ENCODE measurements at regions not wholly inside any gene's neighbourhood (a gene's known extent, or its start where the extent isn't known, plus 50 kb on each side); places are given as distances from the start of the nearest gene placed in this dataset.

DNA sequence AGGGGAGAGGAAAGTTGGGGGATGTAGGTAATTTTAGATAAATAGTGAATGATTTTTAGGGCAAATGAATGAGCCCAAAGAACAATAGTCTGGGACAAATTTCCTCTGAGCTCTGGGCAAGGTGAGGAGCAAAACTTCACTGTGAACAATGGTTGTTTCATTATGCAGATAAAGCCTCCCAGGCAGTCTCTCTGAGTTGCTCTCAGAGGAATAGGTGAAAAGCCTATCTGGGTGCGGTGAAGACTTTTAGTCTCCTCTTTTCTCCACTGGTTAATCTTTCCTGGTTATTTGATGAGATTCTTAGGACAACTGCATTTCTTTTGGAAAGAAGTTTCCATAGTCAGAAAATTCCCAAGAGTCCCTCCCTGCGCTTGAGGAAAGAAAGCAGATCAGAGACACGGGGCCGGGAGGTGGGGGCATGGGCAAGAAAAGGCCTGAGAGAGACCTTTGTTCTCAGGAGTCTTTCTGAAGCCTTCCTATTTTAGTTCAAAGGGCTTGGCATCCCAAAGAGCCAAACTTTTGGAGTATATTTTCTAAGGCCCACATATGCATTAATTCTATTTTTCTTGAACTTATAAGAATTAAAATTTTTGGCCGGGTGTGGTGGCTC lies 353.6 kb upstream of the SLCO3A1 start:
- ChIA-PET POLR2A (no interaction called here), CTCF (ENCODE audit: low intra/inter-chr PET ratio, low total read pairs) (no interaction called here)
- Histone ChIP-seq H3K9ac (ENCODE audit: insufficient read depth, low read depth, low read length) (no peak overlapping the region), H3K4me2 (ENCODE audit: low read depth, low read length) (no peak overlapping the region), H4K20me1 (ENCODE audit: insufficient read depth, low read length) (no peaks in the 10 kb centered on the region), H3K79me2 (ENCODE audit: insufficient read depth, low read length) (no peaks in the 10 kb centered on the region), H3K36me3 (replicated peaks in 1 of 2; ENCODE audit: control insufficient read depth in 1 of 2, insufficient read depth in 2 of 2, low read length in 2 of 2) (no peaks in the 10 kb centered on the region), H3K27ac (ENCODE audit: extremely low read length, insufficient read depth, low read length) (no peak overlapping the region), H3K27me3 (ENCODE audit: control insufficient read depth in 1 of 2, insufficient read depth in 2 of 2, low read length in 2 of 2) (no peaks in the 10 kb centered on the region), H3K9me3 (ENCODE audit: low read length) (no peaks in the 10 kb centered on the region), H3K4me1 (ENCODE audit: insufficient read depth, low read length) (no peaks in the 10 kb centered on the region), H3K4me3 (replicated peaks in 1 of 3; ENCODE audit: insufficient read depth in 1 of 3, low read depth in 2 of 3, low read length in 3 of 3) (no peak overlapping the region), H2AFZ (ENCODE audit: low read length) (no peak overlapping the region)
- no peak for TF ChIP-seq SOX13 (IDR thresholded peaks at IDR 0.05)
- no peak for TF ChIP-seq SOX13 (CRISPR knock-in tag; conservative IDR thresholded peaks at IDR 0.05 in 1 of 2, IDR thresholded peaks at IDR 0.05 in 1 of 2)
- TF ChIP-seq, protein P1, sequence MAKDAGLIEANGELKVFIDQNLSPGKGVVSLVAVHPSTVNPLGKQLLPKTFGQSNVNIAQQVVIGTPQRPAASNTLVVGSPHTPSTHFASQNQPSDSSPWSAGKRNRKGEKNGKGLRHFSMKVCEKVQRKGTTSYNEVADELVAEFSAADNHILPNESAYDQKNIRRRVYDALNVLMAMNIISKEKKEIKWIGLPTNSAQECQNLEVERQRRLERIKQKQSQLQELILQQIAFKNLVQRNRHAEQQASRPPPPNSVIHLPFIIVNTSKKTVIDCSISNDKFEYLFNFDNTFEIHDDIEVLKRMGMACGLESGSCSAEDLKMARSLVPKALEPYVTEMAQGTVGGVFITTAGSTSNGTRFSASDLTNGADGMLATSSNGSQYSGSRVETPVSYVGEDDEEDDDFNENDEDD (CRISPR knock-in tag; IDR thresholded peaks at IDR 0.05; ENCODE audit: borderline replicate concordance) = no peak
- TF ChIP-seq ZKSCAN5 (CRISPR knock-in tag; IDR thresholded peaks at IDR 0.05) = no peak
- no peak for TF ChIP-seq HNRNPLL (IDR thresholded peaks at IDR 0.05; ENCODE audit: low read depth, low read length, poor library complexity, severe bottlenecking)
- TF ChIP-seq DMAP1 (CRISPR knock-in tag; IDR thresholded peaks at IDR 0.05) = no peak
- 48% methylated on average over 5 of the region's 5 CpGs for WGBS (ENCODE audit: low lambda C conversion rate)
- no peak for ATAC-seq
- BruUV-seq (replicated peaks) = no TSS peak
- FAIRE-seq = no peak
- no peak for DNase-seq (ENCODE audit: low spot score)
- intact Hi-C loops (cut with micrococcal nuclease; ENCODE audit: unreplicated experiment) (no loop called here), in situ Hi-C loops (cut with HindIII; ENCODE audit: extremely low pct_ligation_motif_present, low pct_unique_long_range_greater_than_20kb) (no loop called here)

DNA sequence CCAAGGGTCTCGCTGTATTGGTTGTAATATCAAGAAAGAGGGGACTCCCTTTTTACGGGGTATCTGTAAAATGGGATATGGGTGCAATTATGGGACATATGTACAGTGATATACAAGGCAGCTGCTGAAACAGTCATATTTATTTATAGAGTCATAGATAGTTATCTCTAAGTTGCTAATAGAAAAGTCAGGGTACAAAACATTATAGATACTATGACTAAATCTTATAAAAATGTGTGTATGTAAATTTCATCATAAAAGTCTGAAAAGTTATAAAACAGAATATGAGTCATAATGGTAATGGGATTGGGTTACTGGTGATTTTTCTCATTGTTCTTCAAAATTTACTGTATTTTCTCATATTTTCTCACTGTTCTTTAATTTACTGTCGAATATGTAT lies 344.9 kb upstream of the SLCO3A1 start:
- Histone ChIP-seq H3K4me1 (ENCODE audit: insufficient read depth, low read length) (no peaks in the 10 kb centered on the region), H3K27ac (ENCODE audit: extremely low read length, insufficient read depth, low read length) (no peak overlapping the region), H4K20me1 (ENCODE audit: insufficient read depth, low read length) (no peaks in the 10 kb centered on the region), H2AFZ (ENCODE audit: low read length) (no peak overlapping the region), H3K4me3 (replicated peaks in 1 of 3; ENCODE audit: insufficient read depth in 1 of 3, low read depth in 2 of 3, low read length in 3 of 3) (no peak overlapping the region), H3K79me2 (ENCODE audit: insufficient read depth, low read length) (no peaks in the 10 kb centered on the region), H3K36me3 (replicated peaks in 1 of 2; ENCODE audit: control insufficient read depth in 1 of 2, insufficient read depth in 2 of 2, low read length in 2 of 2) (no peaks in the 10 kb centered on the region), H3K9ac (ENCODE audit: insufficient read depth, low read depth, low read length) (no peak overlapping the region), H3K4me2 (ENCODE audit: low read depth, low read length) (no peak overlapping the region), H3K9me3 (ENCODE audit: low read length) (no peaks in the 10 kb centered on the region), H3K27me3 (ENCODE audit: control insufficient read depth in 1 of 2, insufficient read depth in 2 of 2, low read length in 2 of 2) (no peaks in the 10 kb centered on the region)
- WGBS (ENCODE audit: low lambda C conversion rate) = 8% methylated on average over 3 of the region's 3 CpGs
- no peak for TF ChIP-seq ZNF326 (CRISPR knock-in tag; IDR thresholded peaks at IDR 0.05; ENCODE audit: borderline replicate concordance)
- TF ChIP-seq, protein P2, sequence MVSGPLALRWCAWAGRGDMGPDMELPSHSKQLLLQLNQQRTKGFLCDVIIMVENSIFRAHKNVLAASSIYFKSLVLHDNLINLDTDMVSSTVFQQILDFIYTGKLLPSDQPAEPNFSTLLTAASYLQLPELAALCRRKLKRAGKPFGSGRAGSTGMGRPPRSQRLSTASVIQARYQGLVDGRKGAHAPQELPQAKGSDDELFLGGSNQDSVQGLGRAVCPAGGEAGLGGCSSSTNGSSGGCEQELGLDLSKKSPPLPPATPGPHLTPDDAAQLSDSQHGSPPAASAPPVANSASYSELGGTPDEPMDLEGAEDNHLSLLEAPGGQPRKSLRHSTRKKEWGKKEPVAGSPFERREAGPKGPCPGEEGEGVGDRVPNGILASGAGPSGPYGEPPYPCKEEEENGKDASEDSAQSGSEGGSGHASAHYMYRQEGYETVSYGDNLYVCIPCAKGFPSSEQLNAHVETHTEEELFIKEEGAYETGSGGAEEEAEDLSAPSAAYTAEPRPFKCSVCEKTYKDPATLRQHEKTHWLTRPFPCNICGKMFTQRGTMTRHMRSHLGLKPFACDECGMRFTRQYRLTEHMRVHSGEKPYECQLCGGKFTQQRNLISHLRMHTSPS (CRISPR knock-in tag; IDR thresholded peaks at IDR 0.05; ENCODE audit: low read depth) = no peak
- TF ChIP-seq, protein P3, sequence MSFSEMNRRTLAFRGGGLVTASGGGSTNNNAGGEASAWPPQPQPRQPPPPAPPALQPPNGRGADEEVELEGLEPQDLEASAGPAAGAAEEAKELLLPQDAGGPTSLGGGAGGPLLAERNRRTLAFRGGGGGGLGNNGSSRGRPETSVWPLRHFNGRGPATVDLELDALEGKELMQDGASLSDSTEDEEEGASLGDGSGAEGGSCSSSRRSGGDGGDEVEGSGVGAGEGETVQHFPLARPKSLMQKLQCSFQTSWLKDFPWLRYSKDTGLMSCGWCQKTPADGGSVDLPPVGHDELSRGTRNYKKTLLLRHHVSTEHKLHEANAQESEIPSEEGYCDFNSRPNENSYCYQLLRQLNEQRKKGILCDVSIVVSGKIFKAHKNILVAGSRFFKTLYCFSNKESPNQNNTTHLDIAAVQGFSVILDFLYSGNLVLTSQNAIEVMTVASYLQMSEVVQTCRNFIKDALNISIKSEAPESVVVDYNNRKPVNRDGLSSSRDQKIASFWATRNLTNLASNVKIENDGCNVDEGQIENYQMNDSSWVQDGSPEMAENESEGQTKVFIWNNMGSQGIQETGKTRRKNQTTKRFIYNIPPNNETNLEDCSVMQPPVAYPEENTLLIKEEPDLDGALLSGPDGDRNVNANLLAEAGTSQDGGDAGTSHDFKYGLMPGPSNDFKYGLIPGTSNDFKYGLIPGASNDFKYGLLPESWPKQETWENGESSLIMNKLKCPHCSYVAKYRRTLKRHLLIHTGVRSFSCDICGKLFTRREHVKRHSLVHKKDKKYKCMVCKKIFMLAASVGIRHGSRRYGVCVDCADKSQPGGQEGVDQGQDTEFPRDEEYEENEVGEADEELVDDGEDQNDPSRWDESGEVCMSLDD (CRISPR knock-in tag; IDR thresholded peaks at IDR 0.05; ENCODE audit: borderline replicate concordance) = no peak
- ATAC-seq = no peak
- POLR2A ChIA-PET = no interaction called here
- intact Hi-C loops (cut with micrococcal nuclease; ENCODE audit: unreplicated experiment) (no loop called here), in situ Hi-C loops (cut with HindIII; ENCODE audit: extremely low pct_ligation_motif_present, low pct_unique_long_range_greater_than_20kb) (no loop called here)
- BruUV-seq (replicated peaks) = no TSS peak
- no peak for DNase-seq (ENCODE audit: low spot score)
- FAIRE-seq = no peak
- CTCF ChIA-PET (ENCODE audit: low intra/inter-chr PET ratio, low total read pairs) = no interaction called here

Data from HepG2 (cell line).